Caki2 (cell line): ENCODE measurements at regions not wholly inside any gene's neighbourhood (a gene's known extent, or its start where the extent isn't known, plus 50 kb on each side); places are given as distances from the start of the nearest gene placed in this dataset.
A peak's percentile ranks its signal among the peaks of the same experiment; 100 is the strongest.

ENCODE experiments used
- DNase-seq: peaks from one replicate; pipeline ENCODE4 v3.0.0-alpha.2; 2015; ENCODE audit warnings: low read depth
- in situ Hi-C: cut with HindIII; loops from 2 replicates; pipeline ENCODE4 v1.10.0; 2016; ENCODE audit warnings: low sequenced_read_pairs, low pct_unique_long_range_greater_than_20kb, mixed read lengths

- in situ Hi-C loops = no loop called here
Observed at GRCh38 chr13:33489563-33489962, 204.0 kb upstream of the STARD13 start.

GRCh38 chr13:33490461-33491327, 205.1 kb upstream of the STARD13 start:
- DNase-seq = no peak
- in situ Hi-C loops = no loop called here

More at GRCh38 chr13:33489563-33489962, 204.0 kb upstream of the STARD13 start:
- DNase-seq = no peak

- DNase-seq = no peak
- in situ Hi-C loops = no loop called here
Observed at GRCh38 chr13:33493672-33494365, 208.3 kb upstream of the STARD13 start.

GRCh38 chr13:33494596-33495204, 209.1 kb upstream of the STARD13 start:
- peak; percentile 61 for DNase-seq
- in situ Hi-C loops = no loop called here

GRCh38 chr13:33496336-33496735, 210.8 kb upstream of the STARD13 start:
- in situ Hi-C loops = no loop called here

GRCh38 chr13:33497146-33497845, 211.7 kb upstream of the STARD13 start:
- in situ Hi-C loops = no loop called here
- no peak for DNase-seq

More at GRCh38 chr13:33496336-33496735, 210.8 kb upstream of the STARD13 start:
- DNase-seq = no peak

- in situ Hi-C loops = no loop called here
- no peak for DNase-seq
Observed at GRCh38 chr13:33508060-33508459, 222.5 kb upstream of the STARD13 start.

GRCh38 chr13:33509642-33510229, 224.2 kb upstream of the STARD13 start:
- in situ Hi-C loops = no loop called here
- DNase-seq = no peak

- no peak for DNase-seq
- in situ Hi-C loops = no loop called here
Observed at GRCh38 chr13:33510350-33510970, 224.9 kb upstream of the STARD13 start.

- no peak for DNase-seq
- in situ Hi-C loops = no loop called here
Observed at GRCh38 chr13:33512880-33513554, 227.5 kb upstream of the STARD13 start.

GRCh38 chr13:33514362-33514761, 228.8 kb upstream of the STARD13 start:
- in situ Hi-C loops = no loop called here
- no peak for DNase-seq

GRCh38 chr13:33515146-33515545, 229.6 kb upstream of the STARD13 start:
- DNase-seq = no peak
- in situ Hi-C loops = no loop called here

GRCh38 chr13:33518452-33518851, 232.9 kb upstream of the STARD13 start:
- DNase-seq = no peak
- in situ Hi-C loops = no loop called here

- no peak for DNase-seq
- in situ Hi-C loops = no loop called here
Observed at GRCh38 chr13:33519561-33520467, 234.3 kb upstream of the STARD13 start.

GRCh38 chr13:33520468-33520839, 234.9 kb upstream of the STARD13 start:
- in situ Hi-C loops = no loop called here

GRCh38 chr13:33524086-33524485, 238.5 kb upstream of the STARD13 start:
- in situ Hi-C loops = no loop called here
- DNase-seq = no peak

More at GRCh38 chr13:33520468-33520839, 234.9 kb upstream of the STARD13 start:
- no peak for DNase-seq
